Small intestine (tissue), 7 donors: ENCODE measurements at regions not wholly inside any gene's neighbourhood (a gene's known extent, or its start where the extent isn't known, plus 50 kb on each side); places are given as distances from the start of the nearest gene placed in this dataset.

Source experiments
- DNase-seq, 2 donors: peaks; one replicate each; pipeline versions ENCODE4 v3.0.0 to v3.0.0-alpha.2; 2013
- FAIRE-seq: peaks from 2 replicates; lab custom pipeline; 2012; peaks lifted over from hg19 to GRCh38; lab: Jason Lieb, UNC
- H3K27ac ChIP-seq, 3 donors: one replicate each; pipeline ENCODE4 v1.5.1; 2013; ENCODE audit warnings: low read length in 2 of 3, mild to moderate bottlenecking in 2 of 3, control low read depth in 1 of 3, inconsistent platforms in 1 of 3, low read depth in 1 of 3, moderate library complexity in 1 of 3
- H3K27me3 ChIP-seq, 3 donors: one replicate each; pipeline ENCODE4 v1.6.1; 2013; ENCODE audit warnings: low read length in 3 of 3, inconsistent platforms in 1 of 3; ENCODE audit not compliant: control insufficient read depth in 3 of 3, insufficient read depth in 3 of 3
- H3K36me3 ChIP-seq, 3 donors: one replicate each; pipeline ENCODE4 v1.6.1; 2013; ENCODE audit warnings: low read length in 3 of 3, inconsistent platforms in 1 of 3, low read depth in 1 of 3, mild to moderate bottlenecking in 1 of 3, moderate library complexity in 1 of 3; ENCODE audit not compliant: control insufficient read depth in 3 of 3, insufficient read depth in 2 of 3
- H3K4me1 ChIP-seq, 3 donors: one replicate each; pipeline ENCODE4 v1.6.1; 2013; ENCODE audit warnings: low read length in 2 of 3, inconsistent platforms in 1 of 3, low read depth in 1 of 3, mild to moderate bottlenecking in 1 of 3, moderate library complexity in 1 of 3; ENCODE audit not compliant: control insufficient read depth in 3 of 3, insufficient read depth in 2 of 3
- H3K4me3 ChIP-seq, 3 donors: one replicate each; pipeline ENCODE4 v1.5.1; 2013; ENCODE audit warnings: low read length in 3 of 3, control low read depth in 1 of 3, inconsistent platforms in 1 of 3, low read depth in 1 of 3, mild to moderate bottlenecking in 1 of 3, moderate library complexity in 1 of 3
- H3K9me3 ChIP-seq, 2 donors: one replicate each; pipeline ENCODE4 v1.6.1; 2013; ENCODE audit warnings: low read depth in 1 of 2, low read length in 1 of 2; ENCODE audit not compliant: control insufficient read depth in 2 of 2, insufficient read depth in 1 of 2
- WGBS, 3 donors: extraction: QIAGEN DNeasy Blood & Tissue Kit; methylation state at CpG; one replicate each; pipeline ENCODE4 v1.1.7; 2013; 5-methylcytosine and 5-hydroxymethylcytosine counted together
- donor health status: healthy with polysubstance abuse.
- donor health status: control.
- donor health status: control.
- donor health status: Bipolar disorder and iron deficiency.
- donor health status: healthy.

DNA sequence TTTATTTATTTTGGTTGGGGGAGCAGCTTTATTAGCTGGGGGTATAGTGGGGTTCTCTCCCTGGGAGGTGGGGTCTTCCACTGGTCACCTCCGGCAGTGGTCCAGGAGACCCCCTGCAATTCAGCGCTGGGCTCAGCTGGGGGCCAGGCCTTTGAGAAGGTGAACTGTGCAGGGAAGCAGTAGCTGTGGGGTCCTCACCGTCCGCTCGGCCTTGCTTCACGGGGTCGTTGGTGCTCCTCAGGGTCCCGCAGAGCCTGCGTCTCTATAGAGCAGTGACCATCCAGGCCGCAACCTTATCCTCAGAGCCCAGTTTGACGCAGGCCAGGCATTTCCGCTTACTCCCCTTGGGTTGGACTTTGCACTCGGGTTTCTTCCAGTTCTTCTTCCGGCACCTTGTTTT is 1954.7 kb downstream of the TP53TG3F start:
- no peaks in the 10 kb centered on the region for H3K4me1 ChIP-seq
- DNase-seq = no peak

DNA sequence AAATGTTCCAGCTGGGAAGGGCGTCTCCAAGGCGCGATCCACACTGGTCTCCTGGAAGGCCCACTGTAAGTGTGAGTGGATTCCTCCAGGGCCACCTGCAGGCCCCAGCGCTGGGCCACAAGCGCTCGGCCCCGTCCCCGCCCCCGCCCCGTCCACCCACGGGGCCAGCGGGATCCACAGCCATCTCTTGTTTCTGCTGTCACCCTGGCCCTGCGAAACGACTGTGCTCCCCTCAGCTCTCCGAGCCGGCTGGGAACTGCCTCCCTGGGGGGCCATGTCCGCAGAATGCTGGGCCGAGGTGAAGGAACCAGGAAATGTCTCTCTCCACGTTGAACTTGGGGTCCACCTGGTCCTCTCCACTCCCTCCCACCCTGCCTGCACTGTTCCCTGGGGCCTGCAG is 1955.2 kb downstream of the TP53TG3F start:
- no peak overlapping the region for H3K4me3 ChIP-seq
- FAIRE-seq (no peak), DNase-seq (no peak)
- H3K27me3 ChIP-seq = no peaks in the 10 kb centered on the region
- H3K9me3 ChIP-seq = peaks cover 3 to 7% of the 10 kb centered on the region in 2 donors
- H3K27ac ChIP-seq = no peak overlapping the region
- no peaks in the 10 kb centered on the region for H3K36me3 ChIP-seq
- H3K4me1 ChIP-seq = no peaks in the 10 kb centered on the region
- WGBS, 3 donors = 80 to 89% (median 82%) methylated on average over 18 to 19 of the region's 19 CpGs

More for the DNA sequence above, 1954.7 kb downstream of the TP53TG3F start:
- no peaks in the 10 kb centered on the region for H3K36me3 ChIP-seq
- 88 to 91% (median 90%) methylated on average over 14 of the region's 14 CpGs for WGBS, 3 donors
- H3K9me3 ChIP-seq = peaks cover 3 to 7% of the 10 kb centered on the region in 2 donors
- no peak overlapping the region for H3K4me3 ChIP-seq
- H3K27ac ChIP-seq = no peak overlapping the region
- no peak for FAIRE-seq
- H3K27me3 ChIP-seq = no peaks in the 10 kb centered on the region

DNA sequence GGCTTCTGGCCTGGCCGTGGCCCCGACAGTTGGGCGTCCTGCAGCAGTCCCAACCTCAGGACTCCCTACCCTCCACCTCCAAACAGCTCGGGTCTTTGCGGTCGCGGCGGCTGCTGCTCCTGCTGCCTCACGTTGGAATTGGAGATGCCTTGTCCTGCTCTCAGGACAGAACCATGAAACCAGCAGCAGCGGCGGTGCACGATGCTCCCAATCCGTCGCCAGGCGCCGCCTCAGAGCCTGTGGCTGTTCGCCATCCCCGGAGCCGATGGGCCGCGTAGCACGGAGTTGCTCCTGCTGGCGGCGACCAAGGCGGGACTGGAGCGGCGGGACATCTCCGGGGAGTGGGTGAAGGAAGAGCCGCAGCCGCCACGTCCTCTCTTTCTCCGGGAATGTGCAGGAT is 1965.9 kb downstream of the TP53TG3F start:
- H3K9me3 ChIP-seq = peaks cover 2 to 6% of the 10 kb centered on the region in 2 donors
- DNase-seq (no peak), FAIRE-seq (no peak)
- H3K36me3 ChIP-seq = no peaks in the 10 kb centered on the region
- 58 to 74% (median 72%) methylated on average over 32 of the region's 32 CpGs for WGBS, 3 donors
- H3K27ac ChIP-seq = no peak overlapping the region
- no peaks in the 10 kb centered on the region for H3K27me3 ChIP-seq
- H3K4me3 ChIP-seq = no peak overlapping the region
- no peaks in the 10 kb centered on the region for H3K4me1 ChIP-seq

DNA sequence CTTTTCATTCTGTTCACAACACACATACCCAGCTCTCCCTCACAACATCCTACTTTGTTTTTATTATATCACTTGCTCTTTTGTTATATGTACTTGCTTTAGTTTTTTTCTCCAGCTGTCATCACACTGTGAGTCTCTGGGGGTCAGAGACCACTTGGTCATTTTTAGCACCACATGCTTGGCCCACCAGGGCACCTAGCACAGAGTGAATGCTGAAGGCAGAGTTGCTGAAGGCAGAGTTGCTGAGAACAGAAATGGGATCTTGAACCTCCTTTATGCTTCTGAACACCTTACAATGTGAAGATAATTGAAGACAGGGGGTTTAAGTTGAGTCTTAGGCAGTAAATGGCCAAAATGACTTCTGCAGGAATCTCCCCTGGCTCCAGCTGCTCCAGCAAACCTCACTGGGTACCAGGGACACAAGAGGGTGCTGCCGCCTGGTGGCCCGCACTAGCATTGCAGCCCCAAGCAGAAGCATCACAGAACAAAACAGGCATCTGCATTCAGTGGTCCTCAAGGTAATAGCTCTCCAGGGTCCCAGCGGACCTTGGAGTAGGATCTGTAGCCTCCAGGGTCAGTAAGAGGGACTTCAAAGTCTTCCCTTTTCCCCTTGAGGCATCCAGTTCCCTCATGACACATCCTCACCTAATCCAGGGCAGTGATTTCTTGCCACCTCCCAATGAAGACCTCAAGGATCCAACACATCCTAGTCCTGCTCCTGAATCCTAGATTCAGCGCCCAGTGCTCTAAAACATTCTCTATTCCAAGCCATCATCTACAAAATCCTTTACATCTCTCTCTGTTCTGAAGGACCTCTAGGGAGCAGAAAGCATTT is 1972.6 kb downstream of the TP53TG3F start:
- H3K4me1 ChIP-seq = no peaks in the 10 kb centered on the region
- WGBS, 3 donors = 7 to 10% (median 9%) methylated on average over 4 of the region's 4 CpGs

DNA sequence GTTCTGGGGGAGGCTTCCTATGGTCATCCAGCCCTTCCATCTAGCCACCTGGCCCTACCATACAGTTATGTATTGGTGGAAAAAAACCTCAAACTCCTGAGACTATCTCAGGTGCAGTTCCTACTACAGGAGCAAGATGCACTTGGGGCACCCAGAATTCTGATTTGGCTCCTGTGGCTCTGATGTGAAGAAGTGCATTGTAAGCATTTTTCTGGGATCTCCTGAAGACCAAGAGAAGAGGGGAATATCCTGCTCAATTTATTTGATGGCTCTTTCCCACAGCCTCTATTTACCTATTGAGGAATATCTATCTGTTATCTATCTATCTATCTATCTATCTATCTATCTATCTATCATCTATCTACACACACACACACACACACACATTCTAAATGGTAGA is 1981.5 kb downstream of the TP53TG3F start:
- no peaks in the 10 kb centered on the region for H3K36me3 ChIP-seq
- H3K27me3 ChIP-seq = no peaks in the 10 kb centered on the region
- H3K9me3 ChIP-seq = peaks cover 2 to 13% of the 10 kb centered on the region in 2 donors
- FAIRE-seq (no peak), DNase-seq (no peak)
- no peaks in the 10 kb centered on the region for H3K4me1 ChIP-seq
- no peak overlapping the region for H3K4me3 ChIP-seq
- H3K27ac ChIP-seq = no peak overlapping the region

More for the DNA sequence above, 1972.6 kb downstream of the TP53TG3F start:
- FAIRE-seq (no peak), DNase-seq (no peak)
- Histone ChIP-seq H3K4me3 (no peak overlapping the region), H3K36me3 (no peaks in the 10 kb centered on the region), H3K27me3 (no peaks in the 10 kb centered on the region), H3K9me3 (peaks cover 2 to 12% of the 10 kb centered on the region in 2 donors), H3K27ac (no peak overlapping the region)

DNA sequence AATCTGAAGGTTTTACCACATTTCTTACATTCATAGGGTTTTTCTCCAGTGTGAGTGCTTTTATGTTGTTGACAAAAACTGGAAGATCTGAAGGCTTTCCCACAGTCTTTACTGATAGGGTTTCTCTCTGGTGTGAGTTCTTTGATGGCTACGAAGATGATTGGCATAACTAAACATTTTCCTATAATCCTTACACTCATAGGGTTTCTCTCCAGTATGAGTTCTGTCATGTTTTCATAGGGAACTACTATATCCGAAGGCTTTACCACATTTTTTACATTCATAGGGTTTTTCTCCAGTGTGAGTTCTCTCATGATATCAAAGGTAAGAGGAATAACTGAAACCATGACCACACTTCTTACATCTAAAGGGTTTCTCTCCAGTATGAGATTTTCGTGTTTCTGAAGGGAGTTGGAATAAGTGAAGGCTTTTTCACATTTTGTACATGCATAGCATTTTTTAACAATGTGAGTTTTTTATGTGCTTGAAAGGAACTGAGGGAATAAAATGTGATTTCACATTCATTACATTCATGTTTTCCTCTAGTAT is 1987.7 kb downstream of the TP53TG3F start:
- WGBS, 3 donors = 28 to 38% (median 30%) methylated on average over 3 of the region's 3 CpGs
- FAIRE-seq = no peak
- Histone ChIP-seq H3K4me3 (no peak overlapping the region), H3K9me3 (peaks cover 3 to 17% of the 10 kb centered on the region in 2 donors), H3K27me3 (no peaks in the 10 kb centered on the region), H3K27ac (no peak overlapping the region), H3K36me3 (no peaks in the 10 kb centered on the region), H3K4me1 (no peaks in the 10 kb centered on the region)
- DNase-seq = no peak

DNA sequence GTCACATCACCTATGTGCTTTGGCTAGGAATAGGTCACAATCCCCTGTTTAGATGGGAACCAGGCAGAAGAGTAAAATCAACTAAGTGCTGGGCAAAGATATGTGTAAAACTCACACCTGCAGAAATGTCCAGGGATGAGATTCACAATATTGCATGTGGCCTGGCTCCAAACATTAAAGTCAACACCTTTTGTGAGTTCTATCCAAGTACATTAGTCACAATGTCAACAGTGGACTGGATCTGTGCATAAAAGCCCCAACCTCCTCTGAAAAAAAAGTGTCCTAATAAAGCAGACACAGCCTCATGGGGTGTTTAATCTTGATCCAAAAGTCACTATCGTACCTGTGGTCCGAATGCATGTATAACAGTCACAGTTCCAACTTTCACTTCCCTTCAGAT is 1990.3 kb downstream of the TP53TG3F start:
- Histone ChIP-seq H3K4me3 (no peak overlapping the region), H3K36me3 (no peaks in the 10 kb centered on the region), H3K9me3 (peaks cover 2 to 15% of the 10 kb centered on the region in 2 donors), H3K4me1 (no peaks in the 10 kb centered on the region), H3K27me3 (no peaks in the 10 kb centered on the region), H3K27ac (no peak overlapping the region)
- DNase-seq (no peak), FAIRE-seq (no peak)
- WGBS, 3 donors = 53 to 68% (median 67%) methylated on average over 2 of the region's 2 CpGs

DNA sequence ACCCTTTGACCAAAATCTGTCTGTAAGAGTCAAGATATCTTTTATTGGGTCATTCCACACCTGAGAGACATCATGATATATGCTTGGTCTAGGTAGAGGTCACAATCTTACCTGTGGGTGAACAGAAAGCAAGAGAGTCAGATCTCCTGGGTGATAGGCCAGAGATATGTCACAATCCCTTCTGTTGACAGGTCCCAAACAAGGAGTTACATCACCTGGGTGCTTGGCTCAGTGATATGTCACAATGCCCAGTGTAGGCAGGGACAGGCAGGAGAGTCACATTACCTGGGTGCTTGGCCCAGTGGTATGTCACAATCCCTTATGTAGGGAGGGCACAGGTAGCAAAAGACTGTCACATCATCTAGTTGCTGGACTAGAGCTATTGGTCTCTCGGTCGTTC is 1991.2 kb downstream of the TP53TG3F start:
- Histone ChIP-seq H3K27me3 (no peaks in the 10 kb centered on the region), H3K9me3 (peaks cover 2 to 23% of the 10 kb centered on the region in 2 donors), H3K4me1 (no peaks in the 10 kb centered on the region), H3K36me3 (no peaks in the 10 kb centered on the region), H3K4me3 (no peak overlapping the region), H3K27ac (no peak overlapping the region)
- FAIRE-seq (no peak), DNase-seq (no peak)
- WGBS, 3 donors = 61 to 77% (median 74%) methylated on average over 2 of the region's 2 CpGs
